Testis (tissue), 2 donors: ENCODE measurements at regions not wholly inside any gene's neighbourhood (a gene's known extent, or its start where the extent isn't known, plus 50 kb on each side); places are given as distances from the start of the nearest gene placed in this dataset.

Experiments
- DNase-seq: peaks from one replicate; pipeline ENCODE4 v3.0.0-alpha.2; 2019
- H3K27ac ChIP-seq, 2 donors: fragments of 200-600 bp; sonication (generic); one replicate each; pipeline ENCODE4 v1.5.1; 2019
- H3K27me3 ChIP-seq: fragments of 200-600 bp; sonication (generic); one replicate; pipeline ENCODE4 v1.5.1; 2019
- H3K36me3 ChIP-seq: fragments of 200-600 bp; sonication (generic); one replicate; pipeline ENCODE4 v1.5.1; 2017; ENCODE audit warnings: low read depth; ENCODE audit errors: missing control alignments
- H3K4me1 ChIP-seq: fragments of 200-600 bp; sonication (generic); one replicate; pipeline ENCODE4 v1.5.1; 2019
- H3K4me3 ChIP-seq, 2 donors: fragments of 200-600 bp; sonication (generic); one replicate each; pipeline ENCODE4 v1.5.1; 2017 to 2019
- H3K9me3 ChIP-seq: fragments of 200-600 bp; sonication (generic); one replicate; pipeline ENCODE4 v1.5.1; 2017
- CTCF ChIP-seq, 3 experiments: fragments of 450-650 bp in 2 of 3; fragments of 200-600 bp in 1 of 3; sonication (generic) in 1 of 3; IDR thresholded peaks; one replicate each; pipeline ENCODE4 v1.5.1; 2016 to 2019; ENCODE audit warnings: antibody characterized with exemption in 3 of 3, mild to moderate bottlenecking in 2 of 3, moderate library complexity in 1 of 3
- POLR2A ChIP-seq: fragments of 450-650 bp; IDR thresholded peaks from one replicate; pipeline ENCODE4 v1.6.1; 2017; ENCODE audit warnings: antibody characterized with exemption, mild to moderate bottlenecking, moderate library complexity
- WGBS, 2 donors: methylation state at CpG; one replicate each; pipeline ENCODE4 v1.1.5; 2018; 5-methylcytosine and 5-hydroxymethylcytosine counted together
- intact Hi-C: fragments of 100-400 bp; cut with DNase I; formaldehyde crosslinking; loops from one replicate; pipeline ENCODE4 v1.15.1; 2023; ENCODE audit warnings: low total_unique reads

DNA sequence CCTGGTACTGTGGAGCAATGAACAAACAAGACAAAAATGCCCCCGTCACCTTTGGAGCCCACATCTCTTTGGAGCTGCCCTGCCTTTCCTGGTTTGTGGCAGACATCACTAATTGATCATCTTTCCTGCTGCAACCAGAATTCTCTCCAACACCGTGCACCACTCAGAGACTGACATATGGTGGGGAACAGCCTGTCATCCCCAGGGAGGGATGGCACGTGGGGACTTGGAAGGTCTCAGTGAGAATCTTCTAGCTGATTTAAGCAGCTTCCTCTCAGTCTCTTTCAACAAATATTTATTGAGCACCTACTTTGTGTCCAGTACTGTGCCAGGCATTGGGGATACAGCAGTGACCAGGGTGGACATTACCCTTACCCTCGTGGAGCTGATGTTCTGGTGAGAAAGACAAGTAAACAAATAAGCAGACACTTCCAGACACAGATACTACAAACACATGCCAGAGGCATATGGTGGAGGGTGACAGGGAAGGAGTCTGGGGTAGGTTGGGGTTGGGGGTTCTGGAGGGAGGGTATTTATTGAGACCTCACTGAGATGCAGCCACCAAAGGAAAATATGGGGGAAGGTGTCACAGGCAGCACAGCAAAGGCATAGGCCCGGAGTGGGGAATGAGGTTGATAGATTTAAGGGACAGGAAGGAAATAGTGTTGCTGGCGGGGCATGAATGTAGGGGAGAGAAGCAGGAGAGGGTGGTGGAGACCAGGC lies 82.3 kb downstream of the CEBPB start:
- TF ChIP-seq POLR2A (no peak), CTCF (IDR thresholded peaks at IDR 0.05) (no peak)
- Histone ChIP-seq H3K9me3 (no peaks in the 10 kb centered on the region), H3K4me3 (no peak overlapping the region), H3K27ac (peak overlapping the region in 1 of 2 donors; percentile 30), H3K27me3 (no peaks in the 10 kb centered on the region), H3K36me3 (no peaks in the 10 kb centered on the region), H3K4me1 (peaks cover 7% of the 10 kb centered on the region)
- intact Hi-C loops = no loop called here
- DNase-seq = no peak
- 78 to 90% methylated on average over 6 of the region's 6 CpGs for WGBS, 2 donors

GRCh38 chr20:50273601-50274491 lies 83.2 kb downstream of the CEBPB start:
- Histone ChIP-seq H3K9me3 (no peaks in the 10 kb centered on the region), H3K27ac (peak overlapping the region; percentile 16 to 36), H3K27me3 (no peaks in the 10 kb centered on the region), H3K4me3 (no peak overlapping the region), H3K4me1 (peaks cover 16% of the 10 kb centered on the region), H3K36me3 (no peaks in the 10 kb centered on the region)
- TF ChIP-seq CTCF (IDR thresholded peaks at IDR 0.05) (no peak), POLR2A (no peak)
- intact Hi-C loops = no loop called here
- DNase-seq = no peak
- WGBS, 2 donors = 75 to 79% methylated on average over 19 of the region's 19 CpGs

DNA sequence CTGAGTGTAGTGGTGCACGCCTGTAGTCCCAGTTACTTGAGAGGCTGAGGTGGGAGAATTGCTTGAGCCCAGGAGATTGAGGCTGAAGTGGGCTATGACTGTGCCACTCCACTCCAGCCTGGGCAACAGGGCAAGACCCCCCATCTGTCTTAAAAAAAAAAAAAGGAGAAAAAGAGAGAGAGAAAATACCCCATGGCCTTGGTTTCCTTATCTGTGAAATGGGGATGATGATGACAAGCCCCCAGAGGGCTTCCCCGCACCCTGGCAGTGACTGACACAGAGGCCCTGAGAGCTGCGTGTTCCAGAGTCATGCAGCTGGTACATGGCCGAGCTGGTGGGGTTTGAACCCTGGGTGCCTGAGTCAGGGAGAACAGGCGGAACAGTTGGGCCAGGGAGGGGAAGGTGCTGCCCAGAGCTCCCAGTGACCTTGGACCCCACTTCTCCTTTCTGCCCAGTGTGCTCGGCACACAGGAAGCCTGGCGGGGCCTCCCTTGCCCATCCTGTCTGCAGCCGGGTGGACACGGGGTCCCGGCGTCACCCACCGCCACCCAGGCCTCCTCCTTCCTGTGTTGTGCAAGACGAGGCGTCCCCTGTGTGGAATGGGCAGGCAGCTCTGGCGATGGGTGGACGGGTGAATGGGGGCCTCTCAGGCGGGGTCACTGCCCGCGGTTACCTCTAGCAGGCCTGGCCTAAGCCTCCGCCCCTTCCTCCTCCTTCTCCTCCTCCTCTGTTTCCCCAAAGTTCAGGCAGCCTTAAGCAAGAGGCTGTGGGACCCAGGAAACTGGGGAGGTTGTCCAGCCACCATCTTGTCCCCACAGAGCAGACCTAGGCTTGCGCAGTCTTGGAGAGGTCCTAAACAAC lies 84.2 kb downstream of the CEBPB start:
- TF ChIP-seq POLR2A (no peak), CTCF (IDR thresholded peaks at IDR 0.05) (no peak)
- Histone ChIP-seq H3K27ac (peak overlapping the region in 1 of 2 donors; percentile 36), H3K27me3 (no peaks in the 10 kb centered on the region), H3K36me3 (no peaks in the 10 kb centered on the region), H3K4me3 (no peak overlapping the region), H3K4me1 (peaks cover 23% of the 10 kb centered on the region), H3K9me3 (no peaks in the 10 kb centered on the region)
- peak; percentile 56 for DNase-seq
- intact Hi-C loops = no loop called here
- 84 to 91% methylated on average over 18 to 21 of the region's 21 CpGs for WGBS, 2 donors

GRCh38 chr20:50276119-50277063 lies 85.8 kb downstream of the CEBPB start:
- intact Hi-C loops = no loop called here
- no peak for DNase-seq
- Histone ChIP-seq H3K27me3 (no peaks in the 10 kb centered on the region), H3K27ac (no peak overlapping the region), H3K4me1 (peaks cover 23% of the 10 kb centered on the region), H3K36me3 (no peaks in the 10 kb centered on the region), H3K9me3 (no peaks in the 10 kb centered on the region), H3K4me3 (no peak overlapping the region)
- no peak for TF ChIP-seq CTCF (IDR thresholded peaks at IDR 0.05)
- 83 to 89% methylated on average over 18 to 19 of the region's 19 CpGs for WGBS, 2 donors
